ENCODE measurements at regions not wholly inside any gene's neighbourhood (a gene's known extent, or its start where the extent isn't known, plus 50 kb on each side); places are given as distances from the start of the nearest gene placed in this dataset.

- Histone ChIP-seq H3K36me3 (ENCODE audit: control insufficient read depth, insufficient read depth, low read length) (no peaks in the 10 kb centered on the region), H3K4me3 (ENCODE audit: low read depth, low read length) (no peak overlapping the region), H3K27me3 (ENCODE audit: control insufficient read depth, insufficient read depth, low read length) (no peaks in the 10 kb centered on the region)
- no peak for DNase-seq (ENCODE audit: low read depth)
- TF ChIP-seq, protein P1, sequence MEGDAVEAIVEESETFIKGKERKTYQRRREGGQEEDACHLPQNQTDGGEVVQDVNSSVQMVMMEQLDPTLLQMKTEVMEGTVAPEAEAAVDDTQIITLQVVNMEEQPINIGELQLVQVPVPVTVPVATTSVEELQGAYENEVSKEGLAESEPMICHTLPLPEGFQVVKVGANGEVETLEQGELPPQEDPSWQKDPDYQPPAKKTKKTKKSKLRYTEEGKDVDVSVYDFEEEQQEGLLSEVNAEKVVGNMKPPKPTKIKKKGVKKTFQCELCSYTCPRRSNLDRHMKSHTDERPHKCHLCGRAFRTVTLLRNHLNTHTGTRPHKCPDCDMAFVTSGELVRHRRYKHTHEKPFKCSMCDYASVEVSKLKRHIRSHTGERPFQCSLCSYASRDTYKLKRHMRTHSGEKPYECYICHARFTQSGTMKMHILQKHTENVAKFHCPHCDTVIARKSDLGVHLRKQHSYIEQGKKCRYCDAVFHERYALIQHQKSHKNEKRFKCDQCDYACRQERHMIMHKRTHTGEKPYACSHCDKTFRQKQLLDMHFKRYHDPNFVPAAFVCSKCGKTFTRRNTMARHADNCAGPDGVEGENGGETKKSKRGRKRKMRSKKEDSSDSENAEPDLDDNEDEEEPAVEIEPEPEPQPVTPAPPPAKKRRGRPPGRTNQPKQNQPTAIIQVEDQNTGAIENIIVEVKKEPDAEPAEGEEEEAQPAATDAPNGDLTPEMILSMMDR (IDR thresholded peaks at IDR 0.05; ENCODE audit: insufficient read depth, low read length, poor library complexity, severe bottlenecking), result no peak
Observed at GRCh38 chr5:41648996-41649395, 138.6 kb upstream of the PLCXD3 start.

DNA sequence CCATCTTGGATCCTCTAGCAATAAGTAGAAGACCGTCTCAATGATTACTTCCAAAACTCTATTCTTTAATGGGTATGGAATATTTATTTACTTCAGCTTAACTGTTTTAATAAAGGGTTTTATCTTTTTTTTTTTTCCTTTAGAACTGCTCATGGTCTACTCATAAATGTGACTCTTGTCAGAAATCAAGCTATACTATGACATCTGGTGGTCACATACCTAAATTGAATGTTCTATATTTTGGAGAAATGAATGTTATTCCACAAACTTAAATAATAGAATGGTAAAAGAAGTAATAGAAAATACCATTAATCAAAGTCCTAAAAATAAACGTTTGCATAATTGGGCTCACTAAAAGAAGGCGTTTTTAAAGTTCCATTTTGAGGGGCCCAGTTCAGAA lies 131.2 kb upstream of the PLCXD3 start:
- Histone ChIP-seq H3K4me3 (ENCODE audit: low read depth, low read length) (no peak overlapping the region), H3K27me3 (ENCODE audit: control insufficient read depth, insufficient read depth, low read length) (no peaks in the 10 kb centered on the region), H3K36me3 (ENCODE audit: control insufficient read depth, insufficient read depth, low read length) (no peaks in the 10 kb centered on the region)
- DNase-seq (ENCODE audit: low read depth), result no peak
- TF ChIP-seq, protein P1 (IDR thresholded peaks at IDR 0.05; ENCODE audit: insufficient read depth, low read length, poor library complexity, severe bottlenecking), result no peak

- TF ChIP-seq, protein P1 (IDR thresholded peaks at IDR 0.05; ENCODE audit: insufficient read depth, low read length, poor library complexity, severe bottlenecking), result no peak
- no peaks in the 10 kb centered on the region for H3K27me3 ChIP-seq (ENCODE audit: control insufficient read depth, insufficient read depth, low read length)
- DNase-seq (ENCODE audit: low read depth), result no peak
- no peak overlapping the region for H3K4me3 ChIP-seq (ENCODE audit: low read depth, low read length)
- no peaks in the 10 kb centered on the region for H3K36me3 ChIP-seq (ENCODE audit: control insufficient read depth, insufficient read depth, low read length)
Observed at GRCh38 chr5:41638685-41639084, 128.3 kb upstream of the PLCXD3 start.

DNA sequence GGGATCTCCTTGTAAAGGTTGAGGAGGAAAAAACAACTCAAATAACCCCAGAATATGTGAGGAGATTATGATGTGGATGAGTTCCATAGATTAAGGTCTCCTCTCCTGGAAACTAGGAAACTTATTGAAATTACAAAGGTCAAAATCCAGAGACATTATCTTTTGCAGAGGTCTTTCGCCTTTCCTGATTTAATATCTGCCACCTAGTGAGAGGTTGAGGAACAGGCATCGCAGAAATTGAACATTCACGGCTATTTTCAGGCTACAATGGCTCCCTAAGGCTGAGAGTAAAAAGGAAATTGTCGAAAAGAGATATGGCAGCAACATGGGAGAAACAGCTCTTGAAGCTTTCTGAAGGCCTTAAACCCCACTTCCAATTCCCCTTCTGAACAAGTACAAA lies 127.5 kb upstream of the PLCXD3 start:
- Histone ChIP-seq H3K36me3 (ENCODE audit: control insufficient read depth, insufficient read depth, low read length) (no peaks in the 10 kb centered on the region), H3K27me3 (ENCODE audit: control insufficient read depth, insufficient read depth, low read length) (no peaks in the 10 kb centered on the region), H3K4me3 (ENCODE audit: low read depth, low read length) (no peak overlapping the region)
- DNase-seq (ENCODE audit: low read depth), result no peak
- TF ChIP-seq, protein P1 (IDR thresholded peaks at IDR 0.05; ENCODE audit: insufficient read depth, low read length, poor library complexity, severe bottlenecking), result no peak

- no peak for DNase-seq (ENCODE audit: low read depth)
Observed at GRCh38 chr5:41637424-41637823, 127.0 kb upstream of the PLCXD3 start.

GRCh38 chr5:41636605-41637004 lies 126.2 kb upstream of the PLCXD3 start:
- TF ChIP-seq, protein P1 (IDR thresholded peaks at IDR 0.05; ENCODE audit: insufficient read depth, low read length, poor library complexity, severe bottlenecking), result peak; percentile 15
- H3K4me3 ChIP-seq (ENCODE audit: low read depth, low read length), result no peak overlapping the region
- H3K27me3 ChIP-seq (ENCODE audit: control insufficient read depth, insufficient read depth, low read length), result no peaks in the 10 kb centered on the region
- H3K36me3 ChIP-seq (ENCODE audit: control insufficient read depth, insufficient read depth, low read length), result no peaks in the 10 kb centered on the region
- DNase-seq (ENCODE audit: low read depth), result no peak

More at GRCh38 chr5:41637424-41637823, 127.0 kb upstream of the PLCXD3 start:
- Histone ChIP-seq H3K36me3 (ENCODE audit: control insufficient read depth, insufficient read depth, low read length) (no peaks in the 10 kb centered on the region), H3K4me3 (ENCODE audit: low read depth, low read length) (no peak overlapping the region), H3K27me3 (ENCODE audit: control insufficient read depth, insufficient read depth, low read length) (no peaks in the 10 kb centered on the region)
- TF ChIP-seq, protein P1 (IDR thresholded peaks at IDR 0.05; ENCODE audit: insufficient read depth, low read length, poor library complexity, severe bottlenecking), result no peak

Data from kidney epithelial cell (primary cell).